Heart left ventricle (tissue), 16 donors: ENCODE measurements at regions not wholly inside any gene's neighbourhood (a gene's known extent, or its start where the extent isn't known, plus 50 kb on each side); places are given as distances from the start of the nearest gene placed in this dataset.
A peak's percentile ranks its signal among the peaks of the same experiment; 100 is the strongest.

Experiments used
- ATAC-seq, 4 donors: fragments of 200-7000 bp; cut with Tn5 transposase; one replicate each; pipeline ENCODE4 v1.9.1; 2020 to 2022; ENCODE audit warnings: moderate library complexity in 4 of 4, mild to moderate bottlenecking in 3 of 4, moderate number of reproducible peaks in 1 of 4
- DNase-seq, 5 donors: peaks; one replicate each; pipeline ENCODE4 v3.0.0-alpha.2; 2020
- H3K27ac ChIP-seq, 12 donors: fragments of 200-600 bp; sonication (generic) in 4 of 12; one replicate each; pipeline versions ENCODE4 v1.5.0 to v1.8.0; 2016 to 2022; ENCODE audit warnings: mild to moderate bottlenecking in 2 of 12
- H3K27me3 ChIP-seq, 9 donors: fragments of 200-600 bp; sonication (generic) in 2 of 9; one replicate each; pipeline versions ENCODE4 v1.5.1 to v1.8.0; 2016 to 2022; ENCODE audit warnings: mild to moderate bottlenecking in 3 of 9
- H3K36me3 ChIP-seq, 9 donors: fragments of 200-600 bp; sonication (generic) in 2 of 9; one replicate each; pipeline versions ENCODE4 v1.5.0 to v1.8.0; 2018 to 2022; ENCODE audit warnings: mild to moderate bottlenecking in 2 of 9
- H3K4me1 ChIP-seq, 12 donors: fragments of 200-600 bp; sonication (generic) in 4 of 12; one replicate each; pipeline versions ENCODE4 v1.5.0 to v1.8.0; 2016 to 2022; ENCODE audit warnings: mild to moderate bottlenecking in 3 of 12
- H3K4me3 ChIP-seq, 12 donors: fragments of 200-600 bp; sonication (generic) in 4 of 12; one replicate each; pipeline versions ENCODE4 v1.5.0 to v1.8.0; 2017 to 2022; ENCODE audit warnings: mild to moderate bottlenecking in 9 of 12, moderate library complexity in 4 of 12
- H3K9me3 ChIP-seq, 12 donors: fragments of 200-600 bp; sonication (generic) in 4 of 12; one replicate each; pipeline versions ENCODE4 v1.5.0 to v1.8.0; 2016 to 2022; ENCODE audit warnings: mild to moderate bottlenecking in 1 of 12
- POLR2A ChIP-seq, 2 donors: fragments of 450-650 bp; IDR thresholded peaks; one replicate each; pipeline ENCODE4 v1.6.1; 2017; ENCODE audit warnings: antibody characterized with exemption in 2 of 2, mild to moderate bottlenecking in 2 of 2, moderate library complexity in 2 of 2
- WGBS, 4 donors: extraction: QIAGEN DNeasy Blood & Tissue Kit in 2 of 4; methylation state at CpG; one replicate each; pipeline versions ENCODE4 v1.1.5 to v1.1.7; 2013 to 2018; 5-methylcytosine and 5-hydroxymethylcytosine counted together
- intact Hi-C, 10 donors: fragments of 100-400 bp; cut with DNase I; formaldehyde crosslinking; loops; one replicate each; pipeline versions ENCODE4 v1.11.1 to v1.14.2; 2022
- TF ChIP-seq, protein P1 (sequence below), 12 donors: fragments of 200-600 bp; sonication (generic) in 4 of 12; IDR thresholded peaks; one replicate each; pipeline versions ENCODE4 v1.5.0 to v1.8.0; 2018 to 2022; ENCODE audit warnings: antibody characterized with exemption in 12 of 12, mild to moderate bottlenecking in 5 of 12
- donor health status: ischemic (EF 13 %, LVEDD 7.1; RV severe dilation, severe dysfunction).
- donor health status: healthy with polysubstance abuse.
- donor health status: DM: no; HTN: yes; CAD: no.
- donor health status: DM: no; HTN: no; CAD: no.
- donor health status: ischemic (EF 25% LVEDD 6.9; RV normal size, moderate dysfunction).
- donor health status: ischemic (EF 25% LVEDD 5.7; RV mildly dilated, moderate dysfunction).
- donor health status: healthy.
- donor health status: DM: yes; HTN: yes; CAD: no.
- donor health status: ischemic (EF 35%, LVEDD 5.7; RV mildly dilated, moderate dysfunction).
- donor health status: nonischemic (EF 11% LVEDD 7.7; RV severe dilation, severe dysfunction).
- donor health status: DM: yes; HTN: yes; CAD: no.
- donor health status: PGD.
- donor health status: ischemic (EF 29% LVEDD 5.4; RV normal size, mild dysfunction).
- donor health status: nonischemic (EF 23%, LVEDD 6.1; RV moderate dilation, normal function).

GRCh38 chr6:56890066-56890465, 64.8 kb upstream of the BEND6 start:
- intact Hi-C loops: no loop called here
- TF ChIP-seq, protein P1, sequence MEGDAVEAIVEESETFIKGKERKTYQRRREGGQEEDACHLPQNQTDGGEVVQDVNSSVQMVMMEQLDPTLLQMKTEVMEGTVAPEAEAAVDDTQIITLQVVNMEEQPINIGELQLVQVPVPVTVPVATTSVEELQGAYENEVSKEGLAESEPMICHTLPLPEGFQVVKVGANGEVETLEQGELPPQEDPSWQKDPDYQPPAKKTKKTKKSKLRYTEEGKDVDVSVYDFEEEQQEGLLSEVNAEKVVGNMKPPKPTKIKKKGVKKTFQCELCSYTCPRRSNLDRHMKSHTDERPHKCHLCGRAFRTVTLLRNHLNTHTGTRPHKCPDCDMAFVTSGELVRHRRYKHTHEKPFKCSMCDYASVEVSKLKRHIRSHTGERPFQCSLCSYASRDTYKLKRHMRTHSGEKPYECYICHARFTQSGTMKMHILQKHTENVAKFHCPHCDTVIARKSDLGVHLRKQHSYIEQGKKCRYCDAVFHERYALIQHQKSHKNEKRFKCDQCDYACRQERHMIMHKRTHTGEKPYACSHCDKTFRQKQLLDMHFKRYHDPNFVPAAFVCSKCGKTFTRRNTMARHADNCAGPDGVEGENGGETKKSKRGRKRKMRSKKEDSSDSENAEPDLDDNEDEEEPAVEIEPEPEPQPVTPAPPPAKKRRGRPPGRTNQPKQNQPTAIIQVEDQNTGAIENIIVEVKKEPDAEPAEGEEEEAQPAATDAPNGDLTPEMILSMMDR (IDR thresholded peaks at IDR 0.05): no peak
- no peak for TF ChIP-seq POLR2A (IDR thresholded peaks at IDR 0.05)
- WGBS, 4 donors: 52 to 64% (median 53%) methylated on average over 3 of the region's 3 CpGs
- H3K9me3 ChIP-seq: no peaks in the 10 kb centered on the region
- H3K4me1 ChIP-seq: peaks cover 0 to 24% (median 0%) of the 10 kb centered on the region in 12 donors
- no peak for ATAC-seq
- no peaks in the 10 kb centered on the region for H3K36me3 ChIP-seq
- DNase-seq: no peak
- H3K4me3 ChIP-seq: no peak overlapping the region
- no peaks in the 10 kb centered on the region for H3K27me3 ChIP-seq
- H3K27ac ChIP-seq: peak overlapping the region in 1 of 12 donors; percentile 32

DNA sequence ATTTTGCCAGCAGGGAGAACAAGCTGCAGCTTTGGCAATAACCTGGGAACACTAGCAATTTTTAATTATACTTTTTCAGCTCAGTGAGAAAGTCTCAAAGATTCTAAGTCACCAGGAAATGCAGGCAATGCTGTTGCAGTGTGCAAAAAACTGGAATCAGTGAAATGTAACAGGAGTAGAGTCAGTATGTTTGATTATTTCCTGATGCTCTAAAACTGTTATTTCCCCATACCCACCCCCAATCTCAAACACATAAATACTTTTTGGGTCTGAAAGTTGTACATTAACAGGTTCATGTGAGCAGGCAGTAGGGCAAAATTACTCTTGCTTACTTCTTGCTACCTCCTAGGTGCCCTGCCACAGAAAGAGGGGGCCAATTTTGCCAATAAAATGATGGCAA, 65.4 kb upstream of the BEND6 start:
- intact Hi-C loops: no loop called here
- Histone ChIP-seq H3K9me3 (no peaks in the 10 kb centered on the region), H3K27me3 (no peaks in the 10 kb centered on the region), H3K36me3 (no peaks in the 10 kb centered on the region), H3K4me3 (no peak overlapping the region), H3K27ac (no peak overlapping the region), H3K4me1 (peaks cover 0 to 24% (median 0%) of the 10 kb centered on the region in 12 donors)
- no peak for ATAC-seq
- DNase-seq: no peak
- TF ChIP-seq POLR2A (IDR thresholded peaks at IDR 0.05): no peak
- TF ChIP-seq, protein P1 (IDR thresholded peaks at IDR 0.05): no peak

- intact Hi-C loops: no loop called here
- WGBS, 4 donors: 58 to 75% (median 69%) methylated on average over 1 of the region's 1 CpG
- TF ChIP-seq POLR2A (IDR thresholded peaks at IDR 0.05): no peak
- TF ChIP-seq, protein P1 (IDR thresholded peaks at IDR 0.05): no peak
- no peaks in the 10 kb centered on the region for H3K27me3 ChIP-seq
- no peaks in the 10 kb centered on the region for H3K9me3 ChIP-seq
- ATAC-seq: no peak
- no peaks in the 10 kb centered on the region for H3K36me3 ChIP-seq
- H3K4me1 ChIP-seq: peaks cover 0 to 24% (median 0%) of the 10 kb centered on the region in 12 donors
- H3K27ac ChIP-seq: no peak overlapping the region
- H3K4me3 ChIP-seq: no peak overlapping the region
- DNase-seq: no peak
Measured at GRCh38 chr6:56888687-56889086, 66.2 kb upstream of the BEND6 start.

- intact Hi-C loops: no loop called here
- no peak for TF ChIP-seq POLR2A (IDR thresholded peaks at IDR 0.05)
- TF ChIP-seq, protein P1 (IDR thresholded peaks at IDR 0.05): no peak
- DNase-seq (no peak), ATAC-seq (no peak)
- Histone ChIP-seq H3K9me3 (no peaks in the 10 kb centered on the region), H3K27me3 (no peaks in the 10 kb centered on the region), H3K27ac (no peak overlapping the region), H3K36me3 (no peaks in the 10 kb centered on the region), H3K4me1 (peaks cover 0 to 24% (median 0%) of the 10 kb centered on the region in 12 donors), H3K4me3 (no peak overlapping the region)
- 66 to 95% (median 71%) methylated on average over 1 of the region's 1 CpG for WGBS, 4 donors
Measured at GRCh38 chr6:56887086-56887485, 67.8 kb upstream of the BEND6 start.
